Neural cell (in vitro differentiated cells): ENCODE measurements at regions not wholly inside any gene's neighbourhood (a gene's known extent, or its start where the extent isn't known, plus 50 kb on each side); places are given as distances from the start of the nearest gene placed in this dataset.

Source experiments
- EZH2 ChIP-seq: fragments of 200-600, 300-800 bp; shearing (Covaris generic), sonication (generic); IDR thresholded peaks from 2 replicates; pipeline ENCODE4 v1.6.1; 2014; ENCODE audit warnings: antibody characterized with exemption, low read length, borderline replicate concordance, mild to moderate bottlenecking; ENCODE audit not compliant: insufficient read depth, poor library complexity, severe bottlenecking
- SMC3 ChIP-seq: fragments of 450-650 bp; conservative IDR thresholded peaks from 2 replicates; pipeline ENCODE4 v1.6.1; 2014; ENCODE audit warnings: antibody characterized with exemption, mild to moderate bottlenecking, moderate library complexity; ENCODE audit not compliant: poor library complexity
- TAF1 ChIP-seq: IDR thresholded peaks from 2 replicates; pipeline ENCODE4 v1.6.1; 2012; ENCODE audit warnings: low read depth
- TF ChIP-seq, protein P1 (sequence below): fragments of 450-650 bp; IDR thresholded peaks from 2 replicates; pipeline ENCODE4 v1.5.1; 2014; ENCODE audit warnings: antibody characterized with exemption, mild to moderate bottlenecking, moderate library complexity; ENCODE audit not compliant: poor library complexity, severe bottlenecking

- TF ChIP-seq, protein P1, sequence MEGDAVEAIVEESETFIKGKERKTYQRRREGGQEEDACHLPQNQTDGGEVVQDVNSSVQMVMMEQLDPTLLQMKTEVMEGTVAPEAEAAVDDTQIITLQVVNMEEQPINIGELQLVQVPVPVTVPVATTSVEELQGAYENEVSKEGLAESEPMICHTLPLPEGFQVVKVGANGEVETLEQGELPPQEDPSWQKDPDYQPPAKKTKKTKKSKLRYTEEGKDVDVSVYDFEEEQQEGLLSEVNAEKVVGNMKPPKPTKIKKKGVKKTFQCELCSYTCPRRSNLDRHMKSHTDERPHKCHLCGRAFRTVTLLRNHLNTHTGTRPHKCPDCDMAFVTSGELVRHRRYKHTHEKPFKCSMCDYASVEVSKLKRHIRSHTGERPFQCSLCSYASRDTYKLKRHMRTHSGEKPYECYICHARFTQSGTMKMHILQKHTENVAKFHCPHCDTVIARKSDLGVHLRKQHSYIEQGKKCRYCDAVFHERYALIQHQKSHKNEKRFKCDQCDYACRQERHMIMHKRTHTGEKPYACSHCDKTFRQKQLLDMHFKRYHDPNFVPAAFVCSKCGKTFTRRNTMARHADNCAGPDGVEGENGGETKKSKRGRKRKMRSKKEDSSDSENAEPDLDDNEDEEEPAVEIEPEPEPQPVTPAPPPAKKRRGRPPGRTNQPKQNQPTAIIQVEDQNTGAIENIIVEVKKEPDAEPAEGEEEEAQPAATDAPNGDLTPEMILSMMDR: no peak
- TF ChIP-seq EZH2: no peak
- TF ChIP-seq SMC3: no peak
- TF ChIP-seq TAF1: no peak
Measured at GRCh38 chr10:69734416-69734796, 67.3 kb upstream of the COL13A1 start.
